GM12892 (cell line): ENCODE measurements at regions not wholly inside any gene's neighbourhood (a gene's known extent, or its start where the extent isn't known, plus 50 kb on each side); places are given as distances from the start of the nearest gene placed in this dataset.

Source experiments
- POLR2A ChIP-seq: IDR thresholded peaks from 2 replicates; pipeline ENCODE4 v1.6.1; 2011; ENCODE audit warnings: low read depth, low read length, control low read depth
- POLR2AphosphoS5 ChIP-seq: IDR thresholded peaks from 2 replicates; pipeline ENCODE4 v1.6.1; 2011; ENCODE audit warnings: low read depth, low read length, control low read depth

DNA sequence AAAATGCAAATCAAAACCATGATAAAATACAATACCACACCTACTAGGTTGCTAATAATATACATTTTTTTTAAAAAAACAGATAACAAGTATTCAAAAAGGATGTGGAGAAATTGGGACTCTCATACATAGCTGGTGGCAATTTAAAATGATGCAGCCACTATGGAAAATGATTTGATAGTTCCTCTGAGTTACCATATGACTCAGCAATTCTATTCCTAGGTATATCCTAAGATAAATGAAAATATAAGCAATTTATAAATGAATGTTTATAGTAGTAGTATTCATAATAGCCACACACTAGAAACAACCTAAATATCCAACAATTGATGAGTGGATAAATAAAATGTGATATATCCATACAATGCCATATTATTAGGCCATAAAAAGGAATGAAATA is 210.2 kb downstream of the MREG start:
- TF ChIP-seq POLR2A (no peak), POLR2AphosphoS5 (no peak)
